C4-2B (cell line): ENCODE measurements at regions not wholly inside any gene's neighbourhood (a gene's known extent, or its start where the extent isn't known, plus 50 kb on each side); places are given as distances from the start of the nearest gene placed in this dataset.

Experiments
- H3K27ac ChIP-seq: fragments of 450-650 bp; 2 replicates; pipeline ENCODE4 v1.5.1; 2017
- ZFX ChIP-seq: fragments of 450-650 bp; IDR thresholded peaks from 2 replicates; pipeline ENCODE4 v1.6.1; 2017
- TF ChIP-seq, protein P1 (sequence below): fragments of 450-650 bp; conservative IDR thresholded peaks from 2 replicates; pipeline ENCODE4 v1.5.1; 2017; ENCODE audit warnings: mild to moderate bottlenecking

DNA sequence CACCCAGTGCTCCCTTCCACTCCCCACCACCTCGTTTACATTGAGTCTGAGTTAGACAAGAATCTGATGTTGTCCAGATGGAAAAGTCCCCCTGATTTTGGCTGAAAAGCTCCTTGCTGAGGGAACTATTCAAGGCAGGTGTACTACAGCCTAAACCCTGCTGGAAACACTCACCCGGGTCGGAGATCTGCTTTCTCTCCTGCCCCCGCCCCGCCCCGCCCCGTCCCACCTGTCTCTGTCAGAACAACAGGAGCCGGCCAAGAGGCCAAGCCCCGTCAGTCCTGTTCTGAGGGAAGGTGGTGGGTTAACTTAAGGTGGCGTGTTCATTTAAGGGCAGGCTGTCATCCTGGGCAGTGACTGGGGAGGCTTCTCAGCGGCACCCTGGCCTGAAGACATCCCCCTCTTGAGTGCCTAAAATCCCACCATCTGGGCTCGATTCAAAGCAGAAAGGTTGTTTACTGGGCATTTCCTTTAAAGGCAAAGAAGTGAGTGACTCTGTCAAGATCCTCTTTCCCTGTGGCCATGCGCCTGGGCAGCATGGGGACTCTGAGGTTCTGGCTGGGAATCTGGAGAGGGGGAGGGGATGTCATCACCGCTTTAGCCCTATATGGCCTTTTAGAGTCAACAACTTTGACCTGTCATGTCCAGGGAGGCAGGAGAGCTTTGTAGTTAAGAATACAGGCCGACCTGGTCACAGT, 71.1 kb upstream of the NEURL1B start:
- TF ChIP-seq, protein P1, sequence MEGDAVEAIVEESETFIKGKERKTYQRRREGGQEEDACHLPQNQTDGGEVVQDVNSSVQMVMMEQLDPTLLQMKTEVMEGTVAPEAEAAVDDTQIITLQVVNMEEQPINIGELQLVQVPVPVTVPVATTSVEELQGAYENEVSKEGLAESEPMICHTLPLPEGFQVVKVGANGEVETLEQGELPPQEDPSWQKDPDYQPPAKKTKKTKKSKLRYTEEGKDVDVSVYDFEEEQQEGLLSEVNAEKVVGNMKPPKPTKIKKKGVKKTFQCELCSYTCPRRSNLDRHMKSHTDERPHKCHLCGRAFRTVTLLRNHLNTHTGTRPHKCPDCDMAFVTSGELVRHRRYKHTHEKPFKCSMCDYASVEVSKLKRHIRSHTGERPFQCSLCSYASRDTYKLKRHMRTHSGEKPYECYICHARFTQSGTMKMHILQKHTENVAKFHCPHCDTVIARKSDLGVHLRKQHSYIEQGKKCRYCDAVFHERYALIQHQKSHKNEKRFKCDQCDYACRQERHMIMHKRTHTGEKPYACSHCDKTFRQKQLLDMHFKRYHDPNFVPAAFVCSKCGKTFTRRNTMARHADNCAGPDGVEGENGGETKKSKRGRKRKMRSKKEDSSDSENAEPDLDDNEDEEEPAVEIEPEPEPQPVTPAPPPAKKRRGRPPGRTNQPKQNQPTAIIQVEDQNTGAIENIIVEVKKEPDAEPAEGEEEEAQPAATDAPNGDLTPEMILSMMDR: no peak
- no peak for TF ChIP-seq ZFX
- no peak overlapping the region for H3K27ac ChIP-seq

DNA sequence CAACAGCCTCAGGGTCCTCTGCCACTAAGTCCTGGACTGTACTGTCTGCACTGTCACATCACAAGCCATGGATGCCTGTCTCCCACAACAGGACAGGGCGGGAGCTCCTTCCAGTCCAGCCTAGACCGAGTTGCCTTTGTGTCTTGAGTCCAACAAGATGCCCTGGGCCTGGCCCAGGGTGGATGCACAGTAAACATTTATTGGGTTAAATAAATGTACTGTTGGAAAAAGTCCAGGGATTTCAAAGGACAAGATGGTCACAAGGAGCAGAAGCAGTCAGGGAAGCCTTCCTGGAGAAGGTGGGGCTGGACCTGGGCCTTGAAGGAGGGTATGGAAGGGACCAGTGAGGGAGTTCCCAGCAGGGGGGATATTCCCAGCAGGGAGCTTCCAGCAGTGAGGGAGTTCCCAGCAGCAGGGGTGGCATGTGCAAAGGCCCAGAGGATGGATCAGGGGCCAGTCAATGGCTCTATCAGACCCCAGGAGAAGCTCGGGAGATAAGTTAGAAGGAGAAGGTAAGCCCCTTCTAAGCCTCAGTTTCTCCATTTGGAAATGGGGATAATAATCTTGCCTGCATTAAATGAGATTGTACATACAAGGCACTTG, 72.7 kb upstream of the NEURL1B start:
- no peak overlapping the region for H3K27ac ChIP-seq
- no peak for TF ChIP-seq ZFX

DNA sequence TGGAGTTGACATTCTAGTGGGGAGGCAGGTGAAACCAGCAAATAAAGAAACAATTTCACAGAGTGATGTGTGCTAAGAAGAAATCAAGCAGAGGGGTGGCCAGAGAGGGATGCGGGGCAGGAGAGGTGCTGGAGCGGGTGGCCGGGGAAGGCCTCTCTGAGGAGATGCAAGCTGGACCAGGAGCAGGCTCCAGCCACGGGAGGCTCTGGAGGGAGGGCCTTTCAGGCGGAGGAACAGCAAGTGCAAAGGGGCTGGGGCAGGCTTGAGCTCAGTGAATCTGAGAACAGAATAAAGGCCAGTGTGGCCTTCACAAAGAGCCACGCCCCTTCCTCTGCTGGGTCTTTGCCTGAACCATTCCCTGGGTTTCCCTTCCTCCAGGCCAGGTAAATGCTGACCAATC, 73.2 kb upstream of the NEURL1B start:
- H3K27ac ChIP-seq: no peak overlapping the region
- TF ChIP-seq, protein P1: no peak
- TF ChIP-seq ZFX: no peak

DNA sequence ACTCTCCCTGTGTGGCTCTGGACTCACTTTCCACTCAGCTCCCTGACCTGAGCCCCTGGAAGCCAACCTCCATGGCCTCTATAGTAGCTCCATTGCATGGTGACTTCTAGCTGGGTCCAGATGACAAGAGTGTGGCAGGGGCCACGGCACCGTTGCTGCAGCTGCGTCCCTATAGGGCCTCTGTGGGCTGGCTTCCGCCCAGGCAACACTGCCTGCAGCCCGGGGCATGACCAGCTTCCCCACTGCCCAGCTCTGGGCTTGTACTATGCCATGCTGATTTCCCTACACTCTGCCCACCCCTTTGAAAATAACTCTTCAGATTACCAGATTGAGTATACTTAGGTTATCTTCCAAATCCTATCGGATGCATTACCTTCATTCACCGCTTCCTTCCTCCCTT, 73.8 kb upstream of the NEURL1B start:
- TF ChIP-seq ZFX: no peak
- TF ChIP-seq, protein P1: no peak
- H3K27ac ChIP-seq: no peak overlapping the region

DNA sequence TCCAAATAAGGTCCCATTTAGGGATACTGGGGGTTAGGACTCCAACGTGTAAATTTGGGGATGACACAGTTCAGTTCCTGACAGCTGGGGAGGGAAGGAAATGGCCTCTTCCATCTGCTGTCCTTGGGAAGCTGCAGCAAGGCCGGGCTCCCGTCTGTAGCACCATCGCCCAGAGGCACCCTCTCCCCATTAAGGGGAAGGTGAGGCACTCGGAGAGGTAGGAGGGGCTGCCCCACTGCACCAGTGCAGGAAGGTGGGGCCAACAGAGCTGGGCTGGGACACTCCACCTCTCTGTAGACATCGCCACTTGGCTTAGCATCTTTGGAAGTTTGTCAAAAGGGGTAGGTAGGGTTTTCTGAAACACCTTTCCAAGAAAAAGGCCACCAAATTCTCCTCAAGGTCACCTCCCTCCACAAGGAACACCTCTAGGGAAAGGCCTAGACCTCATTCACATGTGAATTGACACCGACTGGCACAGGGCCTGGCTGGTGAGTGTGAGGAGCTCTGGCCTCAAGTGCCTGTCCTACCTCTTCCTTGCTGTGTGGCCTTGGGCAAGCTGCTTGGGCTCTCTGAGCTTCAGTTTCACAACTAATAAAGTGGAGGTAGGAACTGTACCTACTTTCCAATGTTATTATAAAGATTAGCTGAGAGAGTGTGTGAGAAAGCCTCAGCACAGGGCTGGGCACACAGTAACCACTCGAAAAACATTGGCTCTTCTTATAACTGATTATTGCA, 75.0 kb upstream of the NEURL1B start:
- no peak for TF ChIP-seq ZFX
- TF ChIP-seq, protein P1: no peak
- H3K27ac ChIP-seq: no peak overlapping the region

DNA sequence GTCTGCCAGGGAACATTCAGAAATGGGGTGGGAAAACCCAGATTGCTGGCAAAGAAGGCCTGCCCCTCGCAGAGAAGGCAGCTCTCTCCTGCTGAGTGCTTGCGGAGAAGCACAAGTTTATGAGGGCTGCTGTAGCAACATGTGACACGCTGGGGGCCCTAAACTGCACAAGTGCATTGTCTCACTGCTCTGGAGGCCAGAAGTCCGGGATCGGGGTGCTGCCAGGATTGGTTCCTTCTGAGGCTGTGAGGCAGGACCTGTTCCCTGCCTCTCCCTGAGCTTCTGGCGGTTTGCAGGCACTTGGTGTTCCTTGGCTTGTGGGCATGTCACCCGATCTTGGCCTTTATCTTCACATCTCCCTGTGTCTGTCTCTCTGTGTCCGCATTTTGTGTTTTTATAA, 75.6 kb upstream of the NEURL1B start:
- no peak for TF ChIP-seq ZFX
- TF ChIP-seq, protein P1: no peak
- no peak overlapping the region for H3K27ac ChIP-seq

DNA sequence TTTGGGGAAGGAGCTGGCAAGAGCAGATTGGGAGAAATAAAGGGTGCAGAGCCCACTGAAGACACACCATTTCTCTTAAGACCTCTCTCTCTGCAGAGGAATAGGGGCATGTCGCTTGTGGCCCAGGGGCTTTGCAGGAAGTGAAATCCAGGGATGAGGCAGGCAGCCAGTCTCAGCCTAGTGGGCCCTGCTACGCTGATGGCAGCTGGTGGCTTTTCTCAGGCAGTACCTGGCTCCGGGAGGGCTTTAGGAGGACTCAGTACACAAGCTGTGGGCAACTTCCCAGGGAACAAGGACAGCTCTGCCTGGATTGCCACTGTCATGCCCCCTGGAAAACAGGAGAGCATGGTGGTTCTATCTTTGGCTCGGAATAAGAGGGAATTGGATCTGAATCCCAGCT, 76.2 kb upstream of the NEURL1B start:
- no peak for TF ChIP-seq ZFX
- TF ChIP-seq, protein P1: no peak
- no peak overlapping the region; the same call in 1 of the 2 replicates for H3K27ac ChIP-seq
